WTC11 (cell line): ENCODE measurements at regions not wholly inside any gene's neighbourhood (a gene's known extent, or its start where the extent isn't known, plus 50 kb on each side); places are given as distances from the start of the nearest gene placed in this dataset.

Experiments
- ATF1 ChIP-seq: sonication (generic); formaldehyde crosslinking; IDR thresholded peaks from 2 replicates; pipeline ENCODE4 v1.8.1; 2023; ENCODE audit warnings: mild to moderate bottlenecking, moderate library complexity, missing genetic modification reagents
- CTCF ChIP-seq: fragments of 200-600 bp; IDR thresholded peaks from 2 replicates; pipeline ENCODE4 v1.8.0; 2022; ENCODE audit warnings: antibody characterized with exemption
- FOXP4 ChIP-seq: sonication (generic); formaldehyde crosslinking; IDR thresholded peaks from 2 replicates; pipeline ENCODE4 v1.8.0; 2022; ENCODE audit warnings: mild to moderate bottlenecking, missing genetic modification reagents
- JUN ChIP-seq: sonication (generic); formaldehyde crosslinking; IDR thresholded peaks from 2 replicates; pipeline ENCODE4 v1.8.0; 2023; ENCODE audit warnings: mild to moderate bottlenecking, missing genetic modification reagents
- PRDM15 ChIP-seq: sonication (generic); formaldehyde crosslinking; IDR thresholded peaks from 2 replicates; pipeline ENCODE4 v1.8.0; 2022; ENCODE audit warnings: missing genetic modification reagents
- TCF7 ChIP-seq: sonication (generic); formaldehyde crosslinking; IDR thresholded peaks from 2 replicates; pipeline ENCODE4 v1.8.0; 2022; ENCODE audit warnings: mild to moderate bottlenecking, low read depth, missing genetic modification reagents, moderate library complexity

GRCh38 chr13:19075418-19075817 is 106.2 kb downstream of the TUBA3C start:
- TF ChIP-seq TCF7 (CRISPR knock-in tag): no peak
- TF ChIP-seq JUN (CRISPR knock-in tag): no peak
- TF ChIP-seq CTCF: no peak
- TF ChIP-seq PRDM15 (CRISPR knock-in tag): no peak
- no peak for TF ChIP-seq ATF1 (CRISPR knock-in tag)
- no peak for TF ChIP-seq FOXP4 (CRISPR knock-in tag)
